Activated effector memory CD4-positive, alpha-beta T cell treated with Interleukin-2 at 50 U/mL for 16 hours (primary cell): ENCODE measurements at regions not wholly inside any gene's neighbourhood (a gene's known extent, or its start where the extent isn't known, plus 50 kb on each side); places are given as distances from the start of the nearest gene placed in this dataset.

Source experiments
- DNase-seq: peaks from one replicate; pipeline ENCODE4 v3.0.0-alpha.2; 2020

DNA sequence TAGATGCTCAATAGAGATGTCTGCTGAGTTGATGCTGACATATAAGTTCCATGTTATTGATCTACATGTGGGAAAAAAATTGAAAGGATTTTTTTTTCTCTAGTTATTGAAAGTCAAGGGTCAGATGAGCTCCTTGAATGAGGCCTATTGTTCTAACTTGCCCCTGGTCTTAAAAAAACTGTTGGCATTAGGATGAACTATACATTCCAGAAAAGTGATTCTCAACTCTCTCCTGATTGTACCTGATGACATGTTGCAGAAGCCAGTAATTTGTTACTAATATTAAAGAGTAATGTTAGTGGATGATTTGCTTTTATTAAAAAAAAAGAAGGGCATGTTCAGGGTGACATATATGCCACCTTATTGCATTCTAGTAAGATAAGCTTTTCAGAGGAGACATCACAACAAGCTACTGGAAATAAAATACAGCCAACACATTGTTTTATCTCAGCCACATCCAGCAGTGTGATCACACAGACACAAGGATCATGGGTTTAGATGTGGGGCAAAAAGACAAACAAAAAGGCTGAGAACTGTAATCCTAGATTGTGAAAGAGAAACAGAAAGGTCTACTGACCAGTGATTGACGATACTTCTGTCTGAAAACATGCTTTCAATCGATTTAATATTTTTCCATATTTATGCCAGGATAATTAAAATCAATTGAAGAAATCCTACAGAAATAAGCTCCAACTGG, 1314.1 kb upstream of the C9orf72 start:
- no peak for DNase-seq

- no peak for DNase-seq
Measured at GRCh38 chr9:28888806-28889205, 1315.5 kb upstream of the C9orf72 start.

- DNase-seq, result no peak
Measured at GRCh38 chr9:28892538-28892937, 1319.3 kb upstream of the C9orf72 start.

GRCh38 chr9:28899267-28899666, 1326.0 kb upstream of the C9orf72 start:
- DNase-seq, result no peak

- DNase-seq, result no peak
Measured at GRCh38 chr9:28899926-28900325, 1326.6 kb upstream of the C9orf72 start.

GRCh38 chr9:28900406-28900805, 1327.1 kb upstream of the C9orf72 start:
- no peak for DNase-seq

DNA sequence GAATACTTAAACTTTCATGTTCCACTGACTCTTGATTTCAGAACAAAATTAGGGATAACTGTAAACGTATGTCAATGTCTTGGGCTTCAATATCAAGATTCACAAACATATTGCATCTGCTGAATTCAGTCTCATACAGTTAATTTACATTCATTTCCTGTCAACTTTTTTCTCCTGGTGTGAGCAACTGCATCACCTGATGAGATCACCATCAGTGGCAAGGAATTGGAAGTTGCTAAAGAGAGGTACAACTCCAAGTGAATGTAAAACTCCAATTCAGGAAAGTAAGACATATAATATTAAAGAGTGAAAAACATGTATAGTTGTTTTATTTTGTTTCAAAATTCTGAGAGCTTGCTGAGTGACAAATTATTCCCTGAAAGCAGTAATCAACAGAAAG, 1336.2 kb upstream of the C9orf72 start:
- no peak for DNase-seq

- no peak for DNase-seq
Measured at GRCh38 chr9:28912621-28913020, 1339.3 kb upstream of the C9orf72 start.

DNA sequence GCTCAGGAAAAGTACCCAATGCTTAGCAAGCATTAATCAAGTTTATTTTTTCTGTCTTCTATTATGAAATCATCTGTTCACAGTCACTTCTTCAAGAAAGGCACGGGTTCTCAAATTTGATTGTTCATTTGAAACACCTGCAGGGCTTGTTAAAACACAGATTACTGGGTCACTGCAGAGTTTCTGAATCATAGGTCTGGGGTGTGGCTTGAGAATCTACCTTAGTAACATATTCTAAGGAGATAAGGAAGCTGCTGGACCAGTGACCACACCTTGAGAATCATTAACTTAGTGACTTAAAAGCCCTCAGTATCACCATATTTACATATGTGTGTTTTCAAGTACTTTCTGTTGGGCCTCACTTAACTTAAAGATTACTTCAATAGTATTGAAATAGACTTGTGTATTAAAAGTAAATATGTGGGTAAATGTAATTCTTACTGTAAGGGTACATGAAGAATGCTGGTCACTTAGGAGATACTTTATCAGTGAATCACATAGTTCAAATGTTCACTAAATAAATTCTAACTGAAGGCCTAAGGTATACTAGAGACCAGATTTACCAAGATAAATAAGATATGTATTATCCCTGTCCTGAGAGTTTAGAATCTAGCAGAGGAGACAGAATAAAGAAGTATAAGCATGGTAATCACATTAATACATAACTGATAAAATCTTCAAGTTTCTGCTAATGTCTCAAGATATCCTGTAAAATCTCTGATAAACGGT, 1342.1 kb upstream of the C9orf72 start:
- no peak for DNase-seq

DNA sequence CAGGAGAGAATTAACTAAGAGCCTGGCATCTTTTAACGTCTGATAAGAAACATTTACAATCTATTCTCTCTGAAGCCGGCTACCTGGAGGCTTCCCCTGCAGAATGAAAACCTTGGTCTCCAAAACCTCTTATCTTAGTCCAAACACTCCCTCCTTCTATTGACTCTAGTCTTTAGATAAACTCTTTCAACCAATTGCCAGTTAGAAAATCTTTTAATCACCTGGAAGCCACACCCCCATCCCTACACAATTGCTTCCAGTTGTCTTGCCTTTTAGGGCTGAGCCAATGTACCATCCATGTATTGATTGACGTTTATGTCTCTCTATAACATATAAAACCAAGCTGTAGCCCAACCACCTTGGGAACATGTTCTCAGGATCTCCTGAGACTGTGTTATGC, 1343.1 kb upstream of the C9orf72 start:
- DNase-seq, result no peak

- no peak for DNase-seq
Measured at GRCh38 chr9:28921857-28922500, 1348.7 kb upstream of the C9orf72 start.

- DNase-seq, result no peak
Measured at GRCh38 chr9:28922891-28923290, 1349.6 kb upstream of the C9orf72 start.

GRCh38 chr9:28923351-28923750, 1350.1 kb upstream of the C9orf72 start:
- no peak for DNase-seq

GRCh38 chr9:28925157-28925556, 1351.9 kb upstream of the C9orf72 start:
- no peak for DNase-seq

DNA sequence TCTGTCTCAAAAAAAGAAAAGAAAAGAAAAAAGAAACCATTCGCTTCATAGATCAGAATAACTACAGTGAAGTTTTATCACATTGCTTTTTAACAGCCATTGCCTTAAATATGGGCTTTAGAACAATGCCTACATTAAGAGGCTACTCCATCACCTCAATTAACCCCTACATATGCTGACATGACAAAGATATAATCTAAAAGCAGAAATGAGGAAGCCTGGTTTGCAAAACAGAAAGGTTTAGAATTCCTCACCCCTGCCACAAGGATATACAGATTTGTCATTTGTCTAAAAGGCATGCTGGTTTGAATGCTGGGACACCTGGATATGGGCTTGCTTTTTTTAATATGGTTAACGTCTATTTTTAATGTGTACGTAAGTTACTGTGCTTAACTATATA, 1353.0 kb upstream of the C9orf72 start:
- DNase-seq, result no peak

DNA sequence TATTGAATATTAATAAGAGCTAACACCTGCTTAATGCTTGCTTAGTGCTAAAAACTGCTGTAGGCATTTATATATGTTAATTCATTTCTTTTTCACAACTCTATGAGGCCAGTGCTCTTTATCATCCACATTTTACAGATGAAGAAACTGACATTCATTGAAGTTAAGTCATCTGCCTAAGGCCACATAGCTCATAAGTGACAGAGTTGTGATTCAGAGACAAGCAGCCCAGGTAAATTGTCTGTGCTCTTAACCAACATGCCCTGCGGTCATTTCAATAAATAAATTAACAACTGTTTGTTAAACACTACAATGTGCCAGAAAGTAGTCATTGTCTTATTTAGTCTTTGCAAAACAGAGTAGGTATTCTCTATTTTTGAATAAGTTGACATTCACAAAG, 1354.4 kb upstream of the C9orf72 start:
- no peak for DNase-seq

- no peak for DNase-seq
Measured at GRCh38 chr9:28929433-28929832, 1356.2 kb upstream of the C9orf72 start.

DNA sequence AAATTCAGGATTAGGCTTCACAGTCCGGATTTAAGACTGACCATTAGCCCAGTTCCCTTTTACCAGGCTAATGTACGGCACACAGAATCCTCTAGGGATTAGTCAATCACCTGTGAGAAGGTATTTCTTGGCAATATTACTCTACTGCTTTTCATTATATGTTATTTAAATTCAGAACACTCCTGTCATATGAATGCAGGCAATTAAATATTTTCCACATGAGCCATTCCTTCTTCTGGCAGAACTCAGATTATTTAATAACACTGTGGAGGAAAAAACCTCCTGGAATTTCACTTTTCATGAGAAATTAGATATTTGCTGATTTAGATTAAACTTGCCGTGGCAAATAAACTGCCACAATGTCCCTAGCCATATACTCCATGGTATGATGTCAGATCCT, 1357.5 kb upstream of the C9orf72 start:
- DNase-seq, result no peak

- no peak for DNase-seq
Measured at GRCh38 chr9:28934111-28934510, 1360.8 kb upstream of the C9orf72 start.

- DNase-seq, result no peak
Measured at GRCh38 chr9:28938981-28939380, 1365.7 kb upstream of the C9orf72 start.

DNA sequence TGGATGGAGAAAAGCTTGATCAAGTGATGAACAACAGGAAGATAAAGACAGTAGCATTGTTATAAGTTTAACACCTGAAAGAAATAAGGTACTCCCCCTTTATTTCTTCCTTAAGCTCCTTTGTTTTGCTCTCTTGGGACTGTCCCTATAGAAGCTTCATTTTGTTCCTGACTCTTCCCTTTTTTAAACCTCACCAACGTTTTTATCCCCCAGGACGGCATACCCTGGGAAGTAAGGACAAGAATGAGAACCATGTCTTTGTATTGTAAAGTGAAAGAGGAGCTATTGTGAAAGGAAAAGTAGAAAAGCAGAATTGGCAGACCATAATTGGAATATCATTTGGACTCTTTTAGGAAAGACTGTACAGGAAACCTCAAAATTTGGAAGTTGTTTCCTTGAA, 1368.6 kb upstream of the C9orf72 start:
- DNase-seq, result no peak

- DNase-seq, result no peak
Measured at GRCh38 chr9:28942941-28943340, 1369.7 kb upstream of the C9orf72 start.

DNA sequence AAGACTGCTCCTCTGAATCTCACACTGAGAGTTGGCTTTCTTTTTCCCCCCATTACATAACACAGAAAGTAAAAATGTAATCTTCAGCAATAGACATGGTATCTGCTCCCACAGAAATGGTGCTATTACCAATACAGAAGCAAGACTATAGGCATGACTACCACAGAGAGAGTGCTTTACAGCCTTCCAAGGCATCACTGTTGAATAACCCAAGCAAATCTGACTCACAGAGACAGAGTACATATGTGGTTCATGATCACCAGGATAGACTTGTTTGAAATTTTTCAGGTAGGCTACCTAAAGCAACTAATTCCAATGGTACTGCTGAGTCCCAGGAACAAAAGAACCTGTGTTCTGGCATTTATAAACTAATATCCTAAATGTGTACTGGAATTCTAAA, 1373.4 kb upstream of the C9orf72 start:
- no peak for DNase-seq

- DNase-seq, result no peak
Measured at GRCh38 chr9:28951945-28952344, 1378.7 kb upstream of the C9orf72 start.
